Hepatocyte (in vitro differentiated cells): ENCODE measurements at regions not wholly inside any gene's neighbourhood (a gene's known extent, or its start where the extent isn't known, plus 50 kb on each side); places are given as distances from the start of the nearest gene placed in this dataset.

ENCODE experiments used
- DNase-seq: peaks from one replicate; pipeline ENCODE4 v3.0.0-alpha.2; 2016; ENCODE audit warnings: low spot score
- H2AFZ ChIP-seq: fragments of 200-600 bp; sonication (generic); 2 replicates; pipeline ENCODE4 v1.6.0; 2016; ENCODE audit warnings: antibody characterized with exemption, mild to moderate bottlenecking
- H3K27ac ChIP-seq: fragments of 200-600 bp; sonication (generic); 2 replicates; pipeline ENCODE4 v1.5.1; 2016; ENCODE audit warnings: mild to moderate bottlenecking
- H3K27me3 ChIP-seq: fragments of 200-600 bp; sonication (generic); 2 replicates; pipeline ENCODE4 v1.6.1; 2016
- H3K36me3 ChIP-seq: fragments of 200-600 bp; sonication (generic); replicated peaks from 2 replicates; pipeline ENCODE4 v1.5.1; 2016; ENCODE audit warnings: low read depth; ENCODE audit not compliant: insufficient read depth
- H3K4me1 ChIP-seq: fragments of 200-600 bp; sonication (generic); 2 replicates; pipeline ENCODE4 v1.5.1; 2016; ENCODE audit warnings: mild to moderate bottlenecking, moderate library complexity; ENCODE audit not compliant: insufficient read depth
- H3K4me2 ChIP-seq: fragments of 200-600 bp; sonication (generic); 2 replicates; pipeline ENCODE4 v1.6.0; 2016
- H3K4me3 ChIP-seq: fragments of 200-600 bp; sonication (generic); 2 replicates; pipeline ENCODE4 v1.5.1; 2016; ENCODE audit warnings: mild to moderate bottlenecking
- H3K79me2 ChIP-seq: fragments of 200-600 bp; sonication (generic); 2 replicates; pipeline ENCODE4 v1.6.0; 2017; ENCODE audit warnings: mild to moderate bottlenecking
- H3K9me2 ChIP-seq: fragments of 200-600 bp; sonication (generic); replicated peaks from 2 replicates; pipeline ENCODE4 v1.6.0; 2017; ENCODE audit warnings: mild to moderate bottlenecking; ENCODE audit not compliant: insufficient read depth
- H3K9me3 ChIP-seq: fragments of 200-600 bp; sonication (generic); 2 replicates; pipeline ENCODE4 v1.5.1; 2016; ENCODE audit warnings: low read depth, mild to moderate bottlenecking
- H4K20me1 ChIP-seq: fragments of 200-600 bp; sonication (generic); 2 replicates; pipeline ENCODE4 v1.6.0; 2016; ENCODE audit warnings: mild to moderate bottlenecking; ENCODE audit not compliant: insufficient read depth, poor library complexity, severe bottlenecking
- EZH2 ChIP-seq: fragments of 200-600 bp; sonication (generic); IDR thresholded peaks from 2 replicates; pipeline ENCODE4 v1.6.1; 2016; ENCODE audit warnings: antibody characterized with exemption, mild to moderate bottlenecking, borderline replicate concordance
- EZH2phosphoT487 ChIP-seq: fragments of 200-600 bp; sonication (generic); IDR thresholded peaks from one replicate; pipeline ENCODE4 v1.6.1; 2018; ENCODE audit warnings: antibody characterized with exemption, mild to moderate bottlenecking, low read depth, moderate library complexity; ENCODE audit not compliant: unreplicated experiment, severe bottlenecking
- WGBS: methylation state at CpG from one replicate; pipeline ENCODE4 v1.1.6; 2016; ENCODE audit warnings: low lambda C conversion rate; ENCODE audit errors: missing lambda C conversion rate; 5-methylcytosine and 5-hydroxymethylcytosine counted together
- TF ChIP-seq, protein P1 (sequence below): fragments of 200-600 bp; sonication (generic); IDR thresholded peaks from 2 replicates; pipeline ENCODE4 v1.5.1; 2016; ENCODE audit warnings: antibody characterized with exemption, mild to moderate bottlenecking; ENCODE audit not compliant: poor library complexity

DNA sequence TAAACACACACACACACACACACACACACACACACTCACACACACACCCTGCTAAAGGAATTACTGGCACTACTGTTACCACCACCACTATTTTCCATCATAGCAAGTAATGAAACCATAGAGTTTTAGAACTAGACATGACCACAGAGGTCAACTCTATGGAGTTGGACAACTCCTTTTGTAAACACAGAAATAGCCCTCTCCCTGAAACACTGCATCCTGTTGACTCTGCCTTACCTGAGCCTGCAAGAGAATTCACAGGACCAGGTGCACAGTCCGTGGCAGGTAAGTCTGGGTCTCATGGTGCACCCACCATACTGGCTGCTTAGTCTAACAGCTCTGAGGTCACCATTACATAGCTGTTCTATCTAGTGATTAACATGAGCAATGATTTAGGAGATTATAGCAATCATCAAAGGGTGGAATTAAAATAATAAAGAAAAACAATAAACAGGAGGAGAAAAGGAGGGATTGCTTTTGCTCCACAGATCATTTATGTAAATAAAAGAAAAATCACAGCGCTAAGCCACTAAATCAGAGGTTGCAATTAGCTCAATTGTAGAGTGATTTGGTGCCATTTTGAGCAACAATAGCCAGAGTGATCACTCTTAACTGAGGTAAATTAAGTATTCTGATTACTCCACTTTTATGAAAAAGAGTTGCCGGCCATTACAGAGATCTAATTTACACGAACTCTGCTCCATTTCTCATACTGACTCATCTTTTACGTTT, 340.0 kb upstream of the RASGEF1B start:
- Histone ChIP-seq H4K20me1 (no peaks in the 10 kb centered on the region), H3K9me3 (no peaks in the 10 kb centered on the region), H3K36me3 (no peaks in the 10 kb centered on the region), H3K79me2 (no peaks in the 10 kb centered on the region), H3K27me3 (no peaks in the 10 kb centered on the region), H3K27ac (peak overlapping the region; percentile 28), H3K4me1 (peaks cover 8% of the 10 kb centered on the region), H3K4me3 (no peak overlapping the region), H2AFZ (no peak overlapping the region), H3K9me2 (no peaks in the 10 kb centered on the region), H3K4me2 (no peak overlapping the region)
- WGBS: 73% methylated on average over 5 of the region's 5 CpGs
- TF ChIP-seq, protein P1, sequence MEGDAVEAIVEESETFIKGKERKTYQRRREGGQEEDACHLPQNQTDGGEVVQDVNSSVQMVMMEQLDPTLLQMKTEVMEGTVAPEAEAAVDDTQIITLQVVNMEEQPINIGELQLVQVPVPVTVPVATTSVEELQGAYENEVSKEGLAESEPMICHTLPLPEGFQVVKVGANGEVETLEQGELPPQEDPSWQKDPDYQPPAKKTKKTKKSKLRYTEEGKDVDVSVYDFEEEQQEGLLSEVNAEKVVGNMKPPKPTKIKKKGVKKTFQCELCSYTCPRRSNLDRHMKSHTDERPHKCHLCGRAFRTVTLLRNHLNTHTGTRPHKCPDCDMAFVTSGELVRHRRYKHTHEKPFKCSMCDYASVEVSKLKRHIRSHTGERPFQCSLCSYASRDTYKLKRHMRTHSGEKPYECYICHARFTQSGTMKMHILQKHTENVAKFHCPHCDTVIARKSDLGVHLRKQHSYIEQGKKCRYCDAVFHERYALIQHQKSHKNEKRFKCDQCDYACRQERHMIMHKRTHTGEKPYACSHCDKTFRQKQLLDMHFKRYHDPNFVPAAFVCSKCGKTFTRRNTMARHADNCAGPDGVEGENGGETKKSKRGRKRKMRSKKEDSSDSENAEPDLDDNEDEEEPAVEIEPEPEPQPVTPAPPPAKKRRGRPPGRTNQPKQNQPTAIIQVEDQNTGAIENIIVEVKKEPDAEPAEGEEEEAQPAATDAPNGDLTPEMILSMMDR: no peak
- peak; percentile 10 for DNase-seq

DNA sequence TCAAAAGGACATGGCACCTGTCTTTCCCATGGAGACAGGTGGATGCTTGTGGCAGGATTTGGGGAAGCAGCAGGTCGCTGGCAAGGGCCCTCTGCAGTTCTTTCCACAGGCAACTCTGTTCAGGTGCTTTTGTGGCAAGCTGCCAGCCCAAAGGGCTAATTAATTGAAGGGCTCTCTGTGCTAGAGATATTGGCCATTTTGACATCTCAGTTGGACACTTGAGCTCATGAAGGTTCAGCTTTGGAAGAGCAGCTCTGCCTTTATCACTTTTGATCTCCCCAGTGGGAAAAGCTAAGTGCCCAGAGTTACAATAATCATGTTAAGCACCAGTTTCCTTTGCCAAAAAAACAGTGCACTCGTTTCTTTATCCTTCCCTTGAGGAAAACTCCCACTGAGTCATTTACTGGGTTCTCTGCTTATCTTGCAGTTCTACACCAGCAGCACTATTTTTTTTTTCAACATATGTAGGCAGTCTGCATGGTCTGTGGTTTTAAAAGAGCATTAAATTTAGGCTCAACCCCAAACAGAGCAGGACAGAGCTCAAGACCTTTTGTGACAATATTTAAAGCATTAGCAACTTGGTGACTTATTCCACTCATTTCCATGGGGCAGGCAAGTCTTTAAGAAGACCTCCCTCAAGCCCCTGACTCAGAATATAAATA, 336.4 kb upstream of the RASGEF1B start:
- no peaks in the 10 kb centered on the region for H3K79me2 ChIP-seq
- H3K27me3 ChIP-seq: no peaks in the 10 kb centered on the region
- no peaks in the 10 kb centered on the region for H3K9me3 ChIP-seq
- H3K4me2 ChIP-seq: no peak overlapping the region
- no peak overlapping the region for H3K4me3 ChIP-seq
- no peak overlapping the region for H2AFZ ChIP-seq
- H3K4me1 ChIP-seq: peaks cover 8% of the 10 kb centered on the region
- H3K27ac ChIP-seq: no peak overlapping the region
- TF ChIP-seq EZH2phosphoT487 (no peak), EZH2 (no peak)
- TF ChIP-seq, protein P1: no peak
- no peaks in the 10 kb centered on the region for H3K36me3 ChIP-seq
- DNase-seq: no peak
- WGBS: 48% methylated on average over 2 of the region's 2 CpGs
- H4K20me1 ChIP-seq: no peaks in the 10 kb centered on the region
- H3K9me2 ChIP-seq: no peaks in the 10 kb centered on the region

DNA sequence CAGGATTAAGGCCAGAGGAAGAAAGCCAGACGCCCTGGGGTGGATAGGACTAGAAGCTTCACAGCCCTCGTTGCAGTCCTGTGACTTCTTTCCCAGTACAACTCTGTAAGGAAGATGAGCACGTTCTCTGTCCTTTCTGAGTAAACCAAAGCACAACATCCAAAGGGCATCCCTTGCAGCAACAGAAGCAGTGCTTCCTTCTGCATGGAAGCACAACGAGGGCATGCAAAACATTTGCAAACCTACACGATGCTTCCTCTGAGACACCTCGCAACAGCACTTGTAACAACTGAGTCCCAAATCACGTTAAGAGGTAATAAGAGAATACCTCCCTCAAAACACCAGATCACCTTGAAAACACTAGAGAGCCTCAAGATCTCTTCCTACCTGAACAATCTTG, 335.7 kb upstream of the RASGEF1B start:
- no peak overlapping the region for H3K4me2 ChIP-seq
- no peaks in the 10 kb centered on the region for H3K9me3 ChIP-seq
- no peaks in the 10 kb centered on the region for H3K79me2 ChIP-seq
- H3K27me3 ChIP-seq: no peaks in the 10 kb centered on the region
- H3K4me3 ChIP-seq: no peak overlapping the region
- H3K27ac ChIP-seq: no peak overlapping the region
- H3K9me2 ChIP-seq: no peaks in the 10 kb centered on the region
- TF ChIP-seq EZH2phosphoT487: no peak
- TF ChIP-seq EZH2: no peak
- TF ChIP-seq, protein P1: no peak
- no peaks in the 10 kb centered on the region for H3K36me3 ChIP-seq
- 72% methylated on average over 7 of the region's 7 CpGs for WGBS
- no peaks in the 10 kb centered on the region for H4K20me1 ChIP-seq
- DNase-seq: no peak
- H2AFZ ChIP-seq: no peak overlapping the region
- peaks cover 8% of the 10 kb centered on the region for H3K4me1 ChIP-seq
